Endodermal cell (in vitro differentiated cells): ENCODE measurements at regions not wholly inside any gene's neighbourhood (a gene's known extent, or its start where the extent isn't known, plus 50 kb on each side); places are given as distances from the start of the nearest gene placed in this dataset.

Experiments used
- DNase-seq: peaks from one replicate; pipeline ENCODE4 v3.0.0-alpha.2; 2017
- H3K27ac ChIP-seq: 2 replicates; pipeline ENCODE4 v1.5.1; 2013; ENCODE audit warnings: mild to moderate bottlenecking, low read depth, low read length, moderate library complexity
- H3K27me3 ChIP-seq: 2 replicates; pipeline ENCODE4 v1.6.1; 2013; ENCODE audit warnings: mild to moderate bottlenecking, low read length, moderate library complexity; ENCODE audit not compliant: insufficient read depth, control insufficient read depth, poor library complexity, severe bottlenecking
- H3K36me3 ChIP-seq: 2 replicates; pipeline ENCODE4 v1.7.0; 2013; ENCODE audit warnings: mild to moderate bottlenecking, low read length, moderate library complexity; ENCODE audit not compliant: control insufficient read depth, insufficient read depth
- H3K4me1 ChIP-seq: one replicate; pipeline ENCODE4 v1.7.0; 2013; ENCODE audit warnings: low read length; ENCODE audit not compliant: control insufficient read depth, insufficient read depth
- H3K4me3 ChIP-seq: 2 replicates; pipeline ENCODE4 v1.5.1; 2013; ENCODE audit warnings: mild to moderate bottlenecking, low read length, moderate library complexity
- H3K9ac ChIP-seq: 2 replicates; pipeline ENCODE4 v1.6.1; 2013; ENCODE audit warnings: mild to moderate bottlenecking, low read length, moderate library complexity; ENCODE audit not compliant: poor library complexity, severe bottlenecking; ENCODE audit errors: extremely low read depth
- H3K9me3 ChIP-seq: 2 replicates; pipeline ENCODE4 v1.6.1; 2013; ENCODE audit warnings: mild to moderate bottlenecking, low read length, moderate library complexity; ENCODE audit not compliant: control insufficient read depth
- H3K27ac Mint-ChIP-seq: 2 replicates; pipeline ENCODE4 v1.8.0; 2020; ENCODE audit warnings: mixed read lengths
- H3K27me3 Mint-ChIP-seq: 2 replicates; pipeline ENCODE4 v1.8.0; 2021; ENCODE audit warnings: mild to moderate bottlenecking, mixed read lengths; ENCODE audit not compliant: insufficient read depth
- H3K36me3 Mint-ChIP-seq: 2 replicates; pipeline ENCODE4 v1.8.0; 2020; ENCODE audit warnings: low read depth, mixed read lengths
- H3K4me1 Mint-ChIP-seq: 2 replicates; pipeline ENCODE4 v1.8.0; 2020; ENCODE audit warnings: mixed read lengths
- H3K4me3 Mint-ChIP-seq: 2 replicates; pipeline ENCODE4 v1.8.0; 2020; ENCODE audit warnings: mild to moderate bottlenecking, moderate library complexity, mixed read lengths
- H3K9me3 Mint-ChIP-seq: 2 replicates; pipeline ENCODE4 v1.8.0; 2020; ENCODE audit warnings: mild to moderate bottlenecking, mixed read lengths
- CTCF ChIP-seq: fragments of 200-600 bp; sonication (generic); conservative IDR thresholded peaks from 2 replicates; pipeline ENCODE4 v1.5.0; 2021; ENCODE audit warnings: antibody characterized with exemption, mild to moderate bottlenecking
- WGBS, 2 experiments: methylation state at CpG; one replicate each; pipeline versions ENCODE4 v1.1.5 to v1.1.7; 2013; ENCODE audit warnings: missing lambda C conversion rate in 2 of 2, mixed read lengths in 1 of 2; ENCODE audit not compliant: insufficient coverage in 1 of 2, insufficient read length in 1 of 2; 5-methylcytosine and 5-hydroxymethylcytosine counted together

GRCh38 chr10:29057822-29058331 is 231.0 kb upstream of the LYZL1 start:
- H3K36me3 ChIP-seq: no peaks in the 10 kb centered on the region
- Mint-ChIP-seq H3K4me3 (no peak overlapping the region), H3K9me3 (no peaks in the 10 kb centered on the region), H3K27ac (no peak overlapping the region), H3K4me1 (peaks cover 19% of the 10 kb centered on the region), H3K27me3 (no peaks in the 10 kb centered on the region), H3K36me3 (no peaks in the 10 kb centered on the region)
- no peak for TF ChIP-seq CTCF
- no peak overlapping the region for H3K9ac ChIP-seq
- H3K27me3 ChIP-seq: no peaks in the 10 kb centered on the region
- H3K4me1 ChIP-seq: peaks cover 5% of the 10 kb centered on the region
- no peaks in the 10 kb centered on the region for H3K9me3 ChIP-seq
- DNase-seq: no peak
- peak overlapping the region; percentile 25 for H3K4me3 ChIP-seq
- no peak overlapping the region for H3K27ac ChIP-seq
- WGBS, 2 experiments: 38 to 61% methylated on average over 2 to 4 of the region's 4 CpGs

- WGBS, 2 experiments: 79 to 91% methylated on average over 4 to 5 of the region's 5 CpGs
- no peaks in the 10 kb centered on the region for H3K36me3 ChIP-seq
- no peak for DNase-seq
- H3K36me3 Mint-ChIP-seq: no peaks in the 10 kb centered on the region
- no peaks in the 10 kb centered on the region for H3K27me3 Mint-ChIP-seq
- H3K9ac ChIP-seq: no peak overlapping the region
- no peak for TF ChIP-seq CTCF
- no peaks in the 10 kb centered on the region for H3K9me3 Mint-ChIP-seq
- peak overlapping the region; percentile 21 for H3K27ac ChIP-seq
- H3K27ac Mint-ChIP-seq: no peak overlapping the region
- H3K4me1 Mint-ChIP-seq: peaks cover 22% of the 10 kb centered on the region
- no peaks in the 10 kb centered on the region for H3K9me3 ChIP-seq
- no peak overlapping the region for H3K4me3 Mint-ChIP-seq
- H3K27me3 ChIP-seq: no peaks in the 10 kb centered on the region
- H3K4me1 ChIP-seq: no peaks in the 10 kb centered on the region
- no peak overlapping the region for H3K4me3 ChIP-seq
These were observed 224.8 kb upstream of the LYZL1 start for GRCh38 chr10:29063806-29064644.

GRCh38 chr10:29064680-29065079 is 224.2 kb upstream of the LYZL1 start:
- Mint-ChIP-seq H3K27ac (no peak overlapping the region), H3K9me3 (no peaks in the 10 kb centered on the region), H3K4me3 (no peak overlapping the region), H3K36me3 (no peaks in the 10 kb centered on the region), H3K27me3 (no peaks in the 10 kb centered on the region), H3K4me1 (peaks cover 28% of the 10 kb centered on the region)
- Histone ChIP-seq H3K9ac (no peak overlapping the region), H3K27ac (peak overlapping the region; percentile 15), H3K4me3 (no peak overlapping the region), H3K9me3 (no peaks in the 10 kb centered on the region), H3K36me3 (no peaks in the 10 kb centered on the region), H3K27me3 (no peaks in the 10 kb centered on the region), H3K4me1 (no peaks in the 10 kb centered on the region)
- TF ChIP-seq CTCF: no peak
- no peak for DNase-seq
- WGBS, 2 experiments: 83 to 90% methylated on average over 1 to 2 of the region's 2 CpGs
